Activated naive CD4-positive, alpha-beta T cell treated with anti-CD3 and anti-CD28 coated beads, Interleukin-2, amount 10 ng/mL, durations not matched to agents 7 days and 5 days (primary cell): ENCODE measurements at regions not wholly inside any gene's neighbourhood (a gene's known extent, or its start where the extent isn't known, plus 50 kb on each side); places are given as distances from the start of the nearest gene placed in this dataset.

ENCODE experiments used
- CTCF ChIA-PET: fragments of 350-600 bp; sonication (Branson Sonifier 250); formaldehyde crosslinking; loops from one replicate; lab custom pipeline; 2021; ENCODE audit warnings: antibody characterized with exemption; lab: Charles Lee
- DNase-seq: peaks from one replicate; pipeline ENCODE4 v3.0.0-alpha.2; 2020
- H3K27ac Mint-ChIP-seq: one replicate; pipeline ENCODE4 v1.8.0; 2021; ENCODE audit warnings: mild to moderate bottlenecking, moderate library complexity, mixed read lengths
- H3K27me3 Mint-ChIP-seq: one replicate; pipeline ENCODE4 v1.8.0; 2021; ENCODE audit warnings: mild to moderate bottlenecking, mixed read lengths
- H3K36me3 Mint-ChIP-seq: one replicate; pipeline ENCODE4 v1.8.0; 2021; ENCODE audit warnings: mixed read lengths
- H3K4me1 Mint-ChIP-seq: one replicate; pipeline ENCODE4 v1.8.0; 2021; ENCODE audit warnings: mixed read lengths
- H3K4me3 Mint-ChIP-seq: one replicate; pipeline ENCODE4 v1.8.0; 2021; ENCODE audit warnings: mild to moderate bottlenecking, moderate library complexity, mixed read lengths
- H3K9me3 Mint-ChIP-seq: one replicate; pipeline ENCODE4 v1.8.0; 2021; ENCODE audit warnings: mixed read lengths

DNA sequence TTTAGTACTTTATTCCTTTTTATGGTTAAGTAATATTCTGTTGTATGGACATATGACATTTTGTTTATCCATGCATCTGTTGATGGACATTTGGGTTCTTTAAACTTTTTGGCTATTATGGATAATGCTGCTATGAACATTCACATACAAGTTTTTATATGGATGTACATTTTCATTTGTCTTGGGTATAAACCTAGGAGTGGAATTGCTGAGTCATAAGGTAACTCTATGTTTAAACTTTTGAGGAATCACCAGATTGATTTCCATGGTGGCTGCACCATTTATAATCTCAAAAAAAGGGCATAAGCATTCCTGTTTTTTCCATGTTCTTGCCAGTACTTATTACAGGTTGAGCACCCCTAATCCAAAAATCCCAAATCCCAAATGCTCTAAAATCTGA lies 90.3 kb upstream of the CRHR1 start:
- H3K9me3 Mint-ChIP-seq: no peaks in the 10 kb centered on the region
- H3K4me3 Mint-ChIP-seq: no peak overlapping the region
- CTCF ChIA-PET: no interaction called here
- no peak overlapping the region for H3K27ac Mint-ChIP-seq
- peaks cover 54% of the 10 kb centered on the region for H3K27me3 Mint-ChIP-seq
- DNase-seq: no peak
- H3K4me1 Mint-ChIP-seq: no peaks in the 10 kb centered on the region
- H3K36me3 Mint-ChIP-seq: no peaks in the 10 kb centered on the region

DNA sequence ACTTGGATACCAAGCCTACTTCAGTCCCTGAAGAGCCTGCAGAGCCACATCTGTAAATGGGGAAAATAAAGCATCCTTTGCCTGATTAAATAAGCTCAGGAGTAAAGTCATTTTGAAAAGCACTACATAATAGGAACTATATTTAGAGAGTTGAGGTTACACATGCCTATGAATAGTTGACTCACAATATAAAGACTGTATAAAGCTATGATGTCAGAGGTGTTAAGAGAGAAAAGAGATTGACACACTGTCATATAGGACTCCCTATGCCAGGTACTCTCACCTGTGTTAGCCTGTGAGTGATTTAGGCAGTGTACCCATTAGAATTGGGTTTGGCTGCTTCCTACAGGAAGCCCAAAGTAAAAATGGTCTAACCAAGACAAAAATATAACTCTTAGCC lies 87.7 kb upstream of the CRHR1 start:
- Mint-ChIP-seq H3K4me3 (no peak overlapping the region), H3K36me3 (no peaks in the 10 kb centered on the region), H3K27ac (no peak overlapping the region), H3K4me1 (no peaks in the 10 kb centered on the region), H3K27me3 (peaks cover 43% of the 10 kb centered on the region), H3K9me3 (no peaks in the 10 kb centered on the region)
- CTCF ChIA-PET: no interaction called here
- no peak for DNase-seq

DNA sequence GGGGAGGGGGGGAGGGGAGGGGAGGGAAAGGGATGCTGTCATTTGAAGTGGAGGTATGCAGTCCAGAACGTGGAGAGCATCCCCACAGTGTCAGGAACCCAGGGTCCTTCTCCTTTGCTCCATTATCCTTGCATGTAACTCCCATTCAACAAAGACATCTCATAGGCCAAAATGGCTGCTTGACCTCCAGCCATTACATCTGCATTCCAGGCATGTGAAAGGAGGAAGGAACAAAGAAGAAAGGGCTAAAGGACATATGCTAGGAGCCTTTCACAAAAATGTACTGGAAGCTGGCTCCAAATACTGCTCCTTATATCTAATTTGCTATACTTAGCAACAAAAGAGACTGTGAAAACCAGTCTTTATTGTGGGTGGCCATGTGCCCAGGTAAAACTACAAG lies 87.0 kb upstream of the CRHR1 start:
- Mint-ChIP-seq H3K27ac (no peak overlapping the region), H3K27me3 (peaks cover 40% of the 10 kb centered on the region), H3K36me3 (no peaks in the 10 kb centered on the region), H3K4me3 (no peak overlapping the region), H3K9me3 (no peaks in the 10 kb centered on the region), H3K4me1 (no peaks in the 10 kb centered on the region)
- DNase-seq: no peak
- CTCF ChIA-PET: interaction anchor here (0.6 kb wide), 1 partner anchor 136 kb away, joined by 3 read pairs; no protein-coding TSS in a partner anchor

DNA sequence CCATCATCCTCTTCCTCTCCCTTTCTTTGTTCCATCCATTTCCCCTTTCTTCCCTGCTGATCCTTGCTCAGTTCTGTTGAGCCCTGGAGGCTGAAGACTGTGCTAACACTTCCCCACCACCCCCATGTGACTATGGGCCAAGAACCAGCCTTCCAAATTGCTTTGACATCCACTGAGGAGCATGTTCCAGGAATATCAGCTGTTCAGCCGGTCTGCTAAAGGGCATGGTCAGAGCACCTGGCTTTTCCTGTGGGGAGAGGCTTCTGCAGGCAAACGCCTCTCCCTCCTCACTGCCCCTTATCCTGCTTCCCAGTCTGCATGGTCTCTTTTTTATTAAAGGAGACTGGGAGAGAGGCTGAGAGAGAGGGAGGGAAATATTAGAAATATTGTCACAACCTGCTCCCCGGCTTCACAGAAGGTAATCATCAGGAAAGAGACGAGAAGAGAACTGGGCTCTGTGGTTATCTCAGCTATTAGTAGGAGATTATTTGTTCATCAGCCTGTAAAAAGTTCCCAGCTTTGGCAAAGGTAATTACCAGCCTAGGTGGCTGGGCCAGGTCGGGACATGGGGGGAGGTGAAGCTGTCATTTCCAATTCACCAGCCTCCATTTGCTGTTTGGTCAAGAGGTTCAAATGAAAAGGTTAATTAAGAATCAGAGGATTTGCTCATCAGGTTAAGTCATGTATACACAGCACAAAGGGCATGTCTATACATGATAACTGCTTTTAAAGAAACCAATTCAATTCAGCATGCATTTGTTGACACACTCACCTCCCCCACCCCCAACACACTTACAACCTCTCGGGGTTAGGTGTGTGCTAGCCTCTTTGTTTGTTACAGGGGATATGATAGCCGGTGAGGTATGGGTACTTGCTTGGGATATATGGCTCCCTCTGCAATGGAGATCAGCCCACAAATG lies 83.7 kb upstream of the CRHR1 start:
- H3K27ac Mint-ChIP-seq: no peak overlapping the region
- H3K4me3 Mint-ChIP-seq: no peak overlapping the region
- CTCF ChIA-PET: no interaction called here
- H3K4me1 Mint-ChIP-seq: no peaks in the 10 kb centered on the region
- H3K27me3 Mint-ChIP-seq: peaks cover 46% of the 10 kb centered on the region
- no peaks in the 10 kb centered on the region for H3K36me3 Mint-ChIP-seq
- DNase-seq: no peak
- H3K9me3 Mint-ChIP-seq: no peaks in the 10 kb centered on the region

DNA sequence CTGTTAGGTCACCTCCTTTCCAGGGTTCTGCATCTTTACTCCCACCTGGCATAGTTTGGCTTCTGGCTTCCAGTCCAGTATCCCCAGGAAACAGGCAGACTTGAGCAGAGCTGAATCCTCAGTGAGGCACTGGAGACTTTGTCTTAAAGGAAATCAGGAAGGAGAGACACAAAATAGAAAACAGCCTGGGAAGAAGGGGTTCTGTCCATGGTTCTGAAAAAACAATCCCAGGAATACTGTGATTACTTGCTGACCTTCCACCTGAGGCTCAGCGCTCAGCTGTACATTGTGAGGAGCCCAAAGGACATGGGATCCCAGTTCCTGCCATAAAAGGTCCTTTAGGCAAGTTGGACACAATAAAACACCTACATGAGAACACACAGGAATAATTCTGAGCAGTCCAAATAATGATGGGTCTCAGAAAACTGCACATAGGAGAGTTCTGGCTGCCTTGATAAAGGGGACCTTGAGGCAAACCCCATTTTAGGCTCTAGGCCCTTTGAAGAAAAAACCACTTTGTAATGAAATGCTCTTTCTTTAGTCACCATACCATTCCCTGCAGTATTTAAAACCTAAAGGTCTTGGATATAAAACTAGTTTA lies 81.4 kb upstream of the CRHR1 start:
- no peaks in the 10 kb centered on the region for H3K4me1 Mint-ChIP-seq
- H3K9me3 Mint-ChIP-seq: no peaks in the 10 kb centered on the region
- H3K27ac Mint-ChIP-seq: no peak overlapping the region
- peaks cover 58% of the 10 kb centered on the region for H3K27me3 Mint-ChIP-seq
- H3K4me3 Mint-ChIP-seq: no peak overlapping the region
- no peaks in the 10 kb centered on the region for H3K36me3 Mint-ChIP-seq
- no peak for DNase-seq
- CTCF ChIA-PET: no interaction called here

DNA sequence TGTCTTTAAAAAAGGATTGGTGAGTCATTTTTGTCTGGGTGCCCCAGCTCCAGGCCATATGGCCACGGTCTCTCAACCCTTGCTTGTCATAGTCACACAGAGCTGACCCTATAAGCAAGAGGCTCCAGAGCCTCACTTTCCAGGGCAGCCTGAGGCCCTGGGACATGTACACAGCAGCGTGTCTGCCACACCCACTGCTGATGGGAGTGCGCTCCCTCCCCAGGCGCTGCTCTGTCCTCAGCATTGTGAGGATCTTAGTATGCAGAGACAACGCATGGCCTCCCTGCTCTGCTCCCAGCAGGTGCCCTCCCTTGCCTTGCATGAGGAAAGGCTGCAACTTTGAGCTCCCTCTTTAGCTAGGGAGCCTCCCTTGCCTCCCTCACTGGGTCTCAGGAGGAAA lies 80.8 kb upstream of the CRHR1 start:
- Mint-ChIP-seq H3K4me1 (no peaks in the 10 kb centered on the region), H3K27me3 (peaks cover 61% of the 10 kb centered on the region), H3K4me3 (no peak overlapping the region), H3K9me3 (no peaks in the 10 kb centered on the region), H3K36me3 (no peaks in the 10 kb centered on the region), H3K27ac (no peak overlapping the region)
- CTCF ChIA-PET: no interaction called here
- no peak for DNase-seq

DNA sequence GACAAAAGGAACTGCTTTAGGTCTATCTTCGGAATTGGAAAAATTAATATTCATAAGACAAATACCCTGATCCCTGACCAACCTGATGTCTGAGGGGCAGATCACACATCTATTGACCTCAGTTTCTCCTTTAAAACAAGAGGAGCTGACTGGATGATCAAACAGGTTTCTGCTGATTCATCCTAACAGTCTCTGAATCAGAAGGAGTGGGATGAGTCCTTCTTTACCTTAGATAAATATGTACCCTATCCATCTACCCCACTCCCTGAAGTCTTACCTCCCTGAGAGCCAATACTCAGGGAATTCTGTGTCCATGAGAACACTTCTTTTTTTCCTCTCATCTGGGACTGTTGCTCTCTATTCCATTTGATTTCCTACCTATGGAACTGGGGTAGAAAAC lies 80.3 kb upstream of the CRHR1 start:
- CTCF ChIA-PET: no interaction called here
- peaks cover 59% of the 10 kb centered on the region for H3K27me3 Mint-ChIP-seq
- H3K4me1 Mint-ChIP-seq: no peaks in the 10 kb centered on the region
- H3K36me3 Mint-ChIP-seq: no peaks in the 10 kb centered on the region
- no peak overlapping the region for H3K27ac Mint-ChIP-seq
- H3K9me3 Mint-ChIP-seq: no peaks in the 10 kb centered on the region
- no peak for DNase-seq
- H3K4me3 Mint-ChIP-seq: no peak overlapping the region

DNA sequence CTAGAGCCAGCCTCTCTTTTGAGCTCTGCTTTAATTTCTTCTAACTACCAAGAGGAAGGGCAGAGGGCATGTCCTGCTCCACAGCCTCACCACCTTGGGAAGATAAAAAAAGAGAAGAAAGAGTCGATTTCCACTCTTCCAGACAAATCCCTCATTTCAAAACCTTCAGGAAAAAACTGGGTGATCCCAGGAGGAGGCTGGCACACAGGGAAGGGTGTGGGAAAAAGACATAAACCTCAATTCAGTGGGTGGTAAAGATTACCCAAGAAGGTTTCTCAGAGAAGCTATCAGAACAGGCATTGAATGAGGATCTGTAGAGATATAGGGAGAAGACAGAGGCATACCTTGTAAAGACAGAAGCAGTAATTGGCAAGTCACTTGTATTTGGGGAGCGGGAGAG lies 79.9 kb upstream of the CRHR1 start:
- Mint-ChIP-seq H3K4me1 (no peaks in the 10 kb centered on the region), H3K27ac (no peak overlapping the region), H3K9me3 (no peaks in the 10 kb centered on the region), H3K4me3 (no peak overlapping the region), H3K27me3 (peaks cover 62% of the 10 kb centered on the region), H3K36me3 (no peaks in the 10 kb centered on the region)
- DNase-seq: no peak
- CTCF ChIA-PET: no interaction called here

DNA sequence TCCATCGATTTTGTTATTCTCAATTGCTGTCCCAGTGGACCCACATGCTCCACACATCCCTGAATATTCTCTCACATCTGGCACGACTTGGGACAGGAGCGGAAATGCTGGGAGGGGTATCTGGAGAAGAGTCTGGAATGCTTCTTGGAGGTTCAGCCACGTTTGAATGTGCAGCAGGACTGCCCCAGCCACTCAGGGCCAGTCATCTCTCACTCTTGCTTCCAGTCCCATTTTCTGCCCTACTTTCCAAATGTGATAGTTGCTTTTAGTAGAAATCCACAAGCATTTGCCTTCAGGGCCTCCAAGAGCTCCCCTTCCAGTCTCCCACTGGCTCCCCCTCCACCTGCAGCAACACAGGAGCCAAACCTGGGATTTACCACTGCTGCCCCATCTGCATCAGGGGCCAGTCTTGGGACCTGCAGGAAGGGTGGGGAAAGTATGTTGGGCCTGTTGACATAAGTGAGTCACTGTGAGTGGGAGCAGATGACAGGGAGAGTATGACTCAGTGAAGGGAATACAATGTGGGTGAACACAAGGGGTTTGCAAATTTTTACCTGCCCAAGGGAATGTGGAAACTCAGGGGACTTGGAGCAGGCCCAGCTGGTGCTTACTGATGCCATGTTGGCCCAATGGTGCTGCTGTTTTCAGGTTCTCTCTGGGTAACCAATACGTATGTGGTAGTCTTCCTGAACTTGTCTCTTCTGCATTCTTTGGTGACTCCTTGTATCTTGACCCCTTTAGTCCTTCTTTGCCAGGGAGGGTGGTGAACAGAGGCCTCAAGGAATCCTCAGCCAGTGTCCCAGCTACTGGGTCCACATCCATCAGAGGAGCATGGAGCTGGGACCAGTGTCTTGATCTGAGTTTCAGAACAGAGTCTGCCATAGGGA lies 78.8 kb upstream of the CRHR1 start:
- DNase-seq: no peak
- no peaks in the 10 kb centered on the region for H3K9me3 Mint-ChIP-seq
- CTCF ChIA-PET: no interaction called here

DNA sequence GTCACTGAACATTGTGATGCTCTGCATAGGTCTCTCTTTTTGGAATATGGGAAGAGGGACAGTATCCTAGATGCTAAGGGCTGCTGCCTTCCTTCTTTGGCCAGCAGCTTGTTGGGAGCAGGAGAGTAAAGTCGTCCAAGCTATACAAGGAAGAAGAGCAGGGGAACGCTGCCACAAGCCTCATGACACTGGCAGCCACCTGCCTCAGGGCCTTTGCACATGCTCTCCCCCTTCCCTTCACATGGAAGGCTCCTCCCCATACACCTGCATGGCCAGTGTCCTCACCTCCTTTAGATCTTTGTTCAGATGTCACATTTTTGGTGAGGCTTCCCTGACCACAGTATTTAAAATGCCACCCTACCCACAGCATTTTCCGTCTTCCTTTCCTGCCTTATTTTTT lies 78.1 kb upstream of the CRHR1 start:
- CTCF ChIA-PET: no interaction called here
- no peaks in the 10 kb centered on the region for H3K4me1 Mint-ChIP-seq

More for the DNA sequence above, 78.8 kb upstream of the CRHR1 start:
- peaks cover 66% of the 10 kb centered on the region for H3K27me3 Mint-ChIP-seq
- H3K4me1 Mint-ChIP-seq: no peaks in the 10 kb centered on the region
- H3K4me3 Mint-ChIP-seq: no peak overlapping the region
- H3K36me3 Mint-ChIP-seq: no peaks in the 10 kb centered on the region
- H3K27ac Mint-ChIP-seq: no peak overlapping the region

DNA sequence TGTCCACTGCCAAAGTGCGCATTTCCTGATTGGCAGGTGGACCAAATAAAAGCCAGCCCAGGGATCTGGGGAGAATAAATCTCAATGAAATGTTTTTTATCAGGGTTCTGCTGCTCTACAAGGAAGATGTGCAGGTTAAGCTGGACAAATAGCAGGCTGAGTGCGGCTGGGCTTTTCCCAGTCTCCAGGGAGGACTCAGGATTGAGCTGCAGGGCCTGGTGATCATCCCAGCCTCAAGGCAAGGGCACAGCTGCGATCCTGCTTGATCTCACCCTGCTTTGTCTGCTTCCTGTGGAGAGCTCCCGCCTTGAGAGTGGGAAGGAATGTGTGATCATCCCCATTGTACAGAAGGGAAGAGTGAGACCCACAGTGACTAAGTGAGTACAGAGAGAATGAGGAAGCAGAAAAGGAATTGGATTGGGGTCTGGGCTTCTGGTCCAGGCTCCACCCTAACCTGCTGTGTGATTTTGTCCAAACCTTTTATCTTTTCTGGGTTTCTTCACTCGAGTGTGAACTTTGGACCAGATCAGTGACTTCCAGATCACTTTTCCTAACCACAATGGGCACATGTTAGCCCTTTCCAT lies 75.3 kb upstream of the CRHR1 start:
- H3K9me3 Mint-ChIP-seq: no peaks in the 10 kb centered on the region
- H3K27ac Mint-ChIP-seq: no peak overlapping the region
- H3K4me3 Mint-ChIP-seq: no peak overlapping the region
- CTCF ChIA-PET: no interaction called here
- no peaks in the 10 kb centered on the region for H3K4me1 Mint-ChIP-seq
- no peak for DNase-seq
- peaks cover 76% of the 10 kb centered on the region for H3K27me3 Mint-ChIP-seq
- H3K36me3 Mint-ChIP-seq: no peaks in the 10 kb centered on the region

More for the DNA sequence above, 78.1 kb upstream of the CRHR1 start:
- Mint-ChIP-seq H3K9me3 (no peaks in the 10 kb centered on the region), H3K4me3 (no peak overlapping the region), H3K36me3 (no peaks in the 10 kb centered on the region), H3K27ac (no peak overlapping the region), H3K27me3 (peaks cover 65% of the 10 kb centered on the region)
- no peak for DNase-seq

DNA sequence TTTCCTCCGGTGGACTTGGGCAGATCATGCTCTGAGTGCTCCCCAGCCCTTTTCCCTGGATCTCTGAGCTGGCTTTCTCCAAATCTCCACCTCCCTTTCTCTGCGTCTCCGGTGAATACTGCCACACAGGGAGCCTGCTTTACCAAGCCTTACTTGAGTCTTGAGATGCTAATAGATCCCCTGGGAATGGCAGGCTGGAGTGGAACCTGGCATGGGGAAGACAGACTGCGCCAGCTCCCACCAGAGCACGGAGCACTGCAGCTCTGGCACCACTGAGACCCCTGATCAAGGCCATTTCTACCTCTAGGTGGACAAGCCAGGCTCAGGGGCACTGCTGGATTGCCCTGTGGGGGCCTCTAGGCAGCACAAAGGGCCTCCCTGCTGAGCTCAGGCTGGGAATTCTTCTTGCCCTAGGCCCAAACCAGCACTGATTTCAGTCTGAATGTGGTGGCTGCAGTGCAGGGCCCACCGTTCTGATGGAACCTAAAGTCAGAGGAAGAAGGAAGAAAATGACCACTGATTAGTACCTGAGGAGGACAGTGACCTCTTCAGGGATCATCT lies 74.3 kb upstream of the CRHR1 start:
- Mint-ChIP-seq H3K36me3 (no peaks in the 10 kb centered on the region), H3K27me3 (peaks cover 67% of the 10 kb centered on the region), H3K9me3 (no peaks in the 10 kb centered on the region), H3K4me3 (no peak overlapping the region), H3K4me1 (no peaks in the 10 kb centered on the region), H3K27ac (no peak overlapping the region)
- no peak for DNase-seq
- CTCF ChIA-PET: no interaction called here

DNA sequence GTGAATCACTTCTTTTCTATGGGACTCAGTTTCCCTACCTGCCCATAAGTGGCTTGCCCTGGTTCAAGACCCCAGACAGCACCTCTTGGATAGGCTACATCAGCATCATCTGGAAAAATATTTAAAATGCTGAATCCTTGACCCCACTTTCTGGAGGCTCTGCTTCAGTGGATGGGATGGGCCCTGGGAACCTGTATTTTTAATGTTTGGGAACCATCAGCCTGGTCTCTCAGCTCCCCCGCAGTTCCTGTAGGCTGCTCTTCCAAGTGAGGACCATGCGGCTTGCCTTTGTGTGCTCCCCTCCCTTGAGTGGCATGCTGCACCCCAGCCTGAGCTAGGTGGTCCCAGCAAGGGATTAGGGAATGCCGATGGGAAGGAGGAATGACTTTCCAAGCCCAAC lies 68.3 kb upstream of the CRHR1 start:
- H3K4me1 Mint-ChIP-seq: no peaks in the 10 kb centered on the region
- DNase-seq: no peak
- H3K27ac Mint-ChIP-seq: no peak overlapping the region
- H3K36me3 Mint-ChIP-seq: no peaks in the 10 kb centered on the region
- H3K9me3 Mint-ChIP-seq: no peaks in the 10 kb centered on the region
- no peak overlapping the region for H3K4me3 Mint-ChIP-seq
- CTCF ChIA-PET: no interaction called here
- peaks cover 55% of the 10 kb centered on the region for H3K27me3 Mint-ChIP-seq

DNA sequence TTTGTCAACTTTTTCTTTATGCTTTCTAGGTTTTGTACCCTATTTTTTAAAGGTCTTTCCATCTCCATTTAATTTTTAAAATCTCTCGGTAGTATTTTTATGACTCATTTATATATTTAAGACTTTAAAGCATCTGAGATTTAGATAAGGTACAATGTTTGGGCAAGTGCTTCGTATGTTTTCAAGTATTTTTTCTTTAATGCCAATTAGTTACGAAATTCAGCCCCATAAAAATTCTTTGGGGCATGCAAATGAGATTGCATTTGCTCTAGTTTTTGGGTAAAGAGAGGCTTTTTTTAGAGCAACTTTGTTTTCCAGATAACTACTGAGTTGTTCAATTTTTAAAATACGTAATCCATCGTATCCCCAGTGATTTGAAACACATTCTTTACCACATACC lies 65.3 kb upstream of the CRHR1 start:
- H3K9me3 Mint-ChIP-seq: no peaks in the 10 kb centered on the region
- CTCF ChIA-PET: no interaction called here
- H3K4me1 Mint-ChIP-seq: no peaks in the 10 kb centered on the region
- no peak for DNase-seq
- H3K27me3 Mint-ChIP-seq: peaks cover 43% of the 10 kb centered on the region
- no peaks in the 10 kb centered on the region for H3K36me3 Mint-ChIP-seq
- H3K4me3 Mint-ChIP-seq: no peak overlapping the region
- no peak overlapping the region for H3K27ac Mint-ChIP-seq
